Fibroblast of villous mesenchyme (primary cell): ENCODE measurements at regions not wholly inside any gene's neighbourhood (a gene's known extent, or its start where the extent isn't known, plus 50 kb on each side); places are given as distances from the start of the nearest gene placed in this dataset.

Experiments used
- DNase-seq: peaks from one replicate; pipeline ENCODE4 v3.0.0-alpha.2; 2010; ENCODE audit warnings: low read depth
- H3K4me3 ChIP-seq: 2 replicates; pipeline ENCODE4 v1.5.1; 2011; ENCODE audit warnings: low read depth, mild to moderate bottlenecking, low read length
- CTCF ChIP-seq: IDR thresholded peaks from 2 replicates; pipeline ENCODE4 v1.5.1; 2012; ENCODE audit warnings: low read depth, mild to moderate bottlenecking, low read length; ENCODE audit not compliant: insufficient read depth

GRCh38 chr12:59041241-59042121 lies 121.2 kb upstream of the LRIG3 start:
- DNase-seq, result peak; percentile 93
- H3K4me3 ChIP-seq, result peak overlapping the region; percentile 7
- TF ChIP-seq CTCF, result no peak

GRCh38 chr12:59040656-59041055 lies 120.4 kb upstream of the LRIG3 start:
- peak; percentile 78 for DNase-seq
- no peak overlapping the region for H3K4me3 ChIP-seq
- TF ChIP-seq CTCF, result no peak

- H3K4me3 ChIP-seq, result no peak overlapping the region
- no peak for DNase-seq
- TF ChIP-seq CTCF, result no peak
Measured at GRCh38 chr12:59040043-59040442, 119.7 kb upstream of the LRIG3 start.

GRCh38 chr12:59039005-59039404 lies 118.7 kb upstream of the LRIG3 start:
- DNase-seq, result no peak
- no peak overlapping the region for H3K4me3 ChIP-seq
- TF ChIP-seq CTCF, result no peak

GRCh38 chr12:59036973-59037762 lies 116.9 kb upstream of the LRIG3 start:
- no peak overlapping the region for H3K4me3 ChIP-seq
- DNase-seq, result peak; percentile 94
- no peak for TF ChIP-seq CTCF

GRCh38 chr12:59036347-59036746 lies 116.0 kb upstream of the LRIG3 start:
- TF ChIP-seq CTCF, result no peak
- peak; percentile 72 for DNase-seq
- H3K4me3 ChIP-seq, result no peak overlapping the region
